Immature natural killer cell (primary cell): ENCODE measurements at regions not wholly inside any gene's neighbourhood (a gene's known extent, or its start where the extent isn't known, plus 50 kb on each side); places are given as distances from the start of the nearest gene placed in this dataset.

Experiments
- DNase-seq, 3 donors: peaks; one replicate each; pipeline ENCODE4 v3.0.0; 2022; ENCODE audit warnings: mixed read lengths in 1 of 3
- H3K27ac Mint-ChIP-seq, 6 donors: one replicate each; pipeline ENCODE4 v1.8.0; 2020; ENCODE audit warnings: mixed read lengths in 6 of 6, mild to moderate bottlenecking in 5 of 6, inconsistent platforms in 4 of 6, moderate library complexity in 3 of 6
- H3K27me3 Mint-ChIP-seq, 3 donors: one replicate each; pipeline ENCODE4 v1.8.0; 2020 to 2021; ENCODE audit warnings: low read depth in 3 of 3, mild to moderate bottlenecking in 3 of 3, mixed read lengths in 3 of 3, moderate library complexity in 3 of 3, inconsistent platforms in 1 of 3
- H3K36me3 Mint-ChIP-seq, 3 donors: one replicate each; pipeline ENCODE4 v1.8.0; 2020; ENCODE audit warnings: mixed read lengths in 3 of 3, inconsistent platforms in 2 of 3, mild to moderate bottlenecking in 2 of 3
- H3K4me1 Mint-ChIP-seq, 2 donors: one replicate each; pipeline ENCODE4 v1.8.0; 2020; ENCODE audit warnings: inconsistent platforms in 2 of 2, mild to moderate bottlenecking in 2 of 2, mixed read lengths in 2 of 2, moderate library complexity in 1 of 2
- H3K4me3 Mint-ChIP-seq, 5 donors: one replicate each; pipeline ENCODE4 v1.8.0; 2020; ENCODE audit warnings: mild to moderate bottlenecking in 5 of 5, mixed read lengths in 5 of 5, inconsistent platforms in 3 of 5, moderate library complexity in 3 of 5
- H3K9me3 Mint-ChIP-seq, 6 donors: one replicate each; pipeline ENCODE4 v1.8.0; 2020; ENCODE audit warnings: mild to moderate bottlenecking in 6 of 6, mixed read lengths in 6 of 6, inconsistent platforms in 4 of 6, moderate library complexity in 3 of 6

GRCh38 chr9:81741103-81741502, 51.8 kb upstream of the TLE1 start:
- H3K27me3 Mint-ChIP-seq: peaks cover 0 to 2% (median 1%) of the 10 kb centered on the region in 3 donors
- no peak for DNase-seq
- no peaks in the 10 kb centered on the region for H3K4me1 Mint-ChIP-seq
- H3K4me3 Mint-ChIP-seq: no peak overlapping the region
- no peak overlapping the region for H3K27ac Mint-ChIP-seq
- peaks cover 0 to 18% (median 7%) of the 10 kb centered on the region in 3 donors for H3K36me3 Mint-ChIP-seq
- H3K9me3 Mint-ChIP-seq: peaks cover 0 to 8% (median 2%) of the 10 kb centered on the region in 6 donors

- no peaks in the 10 kb centered on the region for H3K4me1 Mint-ChIP-seq
- H3K36me3 Mint-ChIP-seq: peaks cover 0 to 4% (median 0%) of the 10 kb centered on the region in 3 donors
- H3K27ac Mint-ChIP-seq: no peak overlapping the region
- H3K4me3 Mint-ChIP-seq: no peak overlapping the region
- H3K9me3 Mint-ChIP-seq: no peaks in the 10 kb centered on the region
- no peak for DNase-seq
- no peaks in the 10 kb centered on the region for H3K27me3 Mint-ChIP-seq
Measured at GRCh38 chr9:81748091-81748490, 58.7 kb upstream of the TLE1 start.

GRCh38 chr9:81753436-81753835, 64.1 kb upstream of the TLE1 start:
- Mint-ChIP-seq H3K27me3 (peaks cover 0 to 3% (median 0%) of the 10 kb centered on the region in 3 donors), H3K4me1 (no peaks in the 10 kb centered on the region), H3K9me3 (no peaks in the 10 kb centered on the region), H3K27ac (no peak overlapping the region), H3K4me3 (no peak overlapping the region), H3K36me3 (no peaks in the 10 kb centered on the region)
- DNase-seq: no peak

GRCh38 chr9:81754245-81754644, 64.9 kb upstream of the TLE1 start:
- no peaks in the 10 kb centered on the region for H3K4me1 Mint-ChIP-seq
- no peak overlapping the region for H3K4me3 Mint-ChIP-seq
- H3K27me3 Mint-ChIP-seq: peaks cover 0 to 3% (median 0%) of the 10 kb centered on the region in 3 donors
- no peaks in the 10 kb centered on the region for H3K36me3 Mint-ChIP-seq
- no peak overlapping the region for H3K27ac Mint-ChIP-seq
- H3K9me3 Mint-ChIP-seq: no peaks in the 10 kb centered on the region
- DNase-seq: no peak

- no peak for DNase-seq
- no peaks in the 10 kb centered on the region for H3K4me1 Mint-ChIP-seq
- no peaks in the 10 kb centered on the region for H3K9me3 Mint-ChIP-seq
- H3K4me3 Mint-ChIP-seq: no peak overlapping the region
- peaks cover 0 to 3% (median under 1%) of the 10 kb centered on the region in 3 donors for H3K27me3 Mint-ChIP-seq
- no peak overlapping the region for H3K27ac Mint-ChIP-seq
- no peaks in the 10 kb centered on the region for H3K36me3 Mint-ChIP-seq
Measured at GRCh38 chr9:81755721-81756120, 66.4 kb upstream of the TLE1 start.

GRCh38 chr9:81756561-81756960, 67.2 kb upstream of the TLE1 start:
- no peaks in the 10 kb centered on the region for H3K4me1 Mint-ChIP-seq

GRCh38 chr9:81758123-81758797, 68.9 kb upstream of the TLE1 start:
- peaks cover 0 to 4% (median 0%) of the 10 kb centered on the region in 6 donors for H3K9me3 Mint-ChIP-seq

More at GRCh38 chr9:81756561-81756960, 67.2 kb upstream of the TLE1 start:
- peaks cover 0 to 4% (median 0%) of the 10 kb centered on the region in 6 donors for H3K9me3 Mint-ChIP-seq
- DNase-seq: no peak
- no peak overlapping the region for H3K27ac Mint-ChIP-seq
- peaks cover 0 to 5% (median 1%) of the 10 kb centered on the region in 3 donors for H3K27me3 Mint-ChIP-seq
- no peak overlapping the region for H3K4me3 Mint-ChIP-seq
- H3K36me3 Mint-ChIP-seq: peaks cover 0 to 3% (median 0%) of the 10 kb centered on the region in 3 donors

GRCh38 chr9:81759680-81760215, 70.4 kb upstream of the TLE1 start:
- peaks cover 0 to 2% (median 1%) of the 10 kb centered on the region in 3 donors for H3K27me3 Mint-ChIP-seq
- H3K4me3 Mint-ChIP-seq: no peak overlapping the region
- no peaks in the 10 kb centered on the region for H3K4me1 Mint-ChIP-seq
- DNase-seq: no peak
- peaks cover 0 to 3% (median 0%) of the 10 kb centered on the region in 3 donors for H3K36me3 Mint-ChIP-seq
- H3K9me3 Mint-ChIP-seq: peaks cover 0 to 4% (median 0%) of the 10 kb centered on the region in 6 donors
- no peak overlapping the region for H3K27ac Mint-ChIP-seq

More at GRCh38 chr9:81758123-81758797, 68.9 kb upstream of the TLE1 start:
- DNase-seq: no peak
- Mint-ChIP-seq H3K27ac (no peak overlapping the region), H3K36me3 (peaks cover 0 to 3% (median 0%) of the 10 kb centered on the region in 3 donors), H3K27me3 (peaks cover 0 to 4% (median 1%) of the 10 kb centered on the region in 3 donors), H3K4me1 (no peaks in the 10 kb centered on the region), H3K4me3 (no peak overlapping the region)

- Mint-ChIP-seq H3K4me3 (no peak overlapping the region), H3K9me3 (peaks cover 0 to 2% (median 0%) of the 10 kb centered on the region in 6 donors), H3K4me1 (no peaks in the 10 kb centered on the region), H3K27ac (no peak overlapping the region), H3K27me3 (peaks cover 1 to 5% (median 2%) of the 10 kb centered on the region in 3 donors), H3K36me3 (peaks cover 0 to 3% (median 3%) of the 10 kb centered on the region in 3 donors)
- DNase-seq: no peak
Measured at GRCh38 chr9:81767921-81768320, 78.6 kb upstream of the TLE1 start.

- no peaks in the 10 kb centered on the region for H3K4me1 Mint-ChIP-seq
- peaks cover 3 to 4% (median 3%) of the 10 kb centered on the region in 3 donors for H3K36me3 Mint-ChIP-seq
- H3K4me3 Mint-ChIP-seq: no peak overlapping the region
- no peak overlapping the region for H3K27ac Mint-ChIP-seq
- no peak for DNase-seq
- peaks cover 3 to 5% (median 4%) of the 10 kb centered on the region in 3 donors for H3K27me3 Mint-ChIP-seq
- peaks cover 0 to 2% (median 0%) of the 10 kb centered on the region in 6 donors for H3K9me3 Mint-ChIP-seq
Measured at GRCh38 chr9:81771571-81771970, 82.2 kb upstream of the TLE1 start.

- Mint-ChIP-seq H3K4me3 (no peak overlapping the region), H3K27me3 (peaks cover 3 to 5% (median 3%) of the 10 kb centered on the region in 3 donors), H3K9me3 (peaks cover 0 to 2% (median 0%) of the 10 kb centered on the region in 6 donors), H3K27ac (no peak overlapping the region), H3K4me1 (no peaks in the 10 kb centered on the region), H3K36me3 (peaks cover 0 to 4% (median 3%) of the 10 kb centered on the region in 3 donors)
- no peak for DNase-seq
Measured at GRCh38 chr9:81772144-81772543, 82.8 kb upstream of the TLE1 start.

GRCh38 chr9:81776390-81776789, 87.0 kb upstream of the TLE1 start:
- peaks cover 0 to 4% (median 0%) of the 10 kb centered on the region in 6 donors for H3K9me3 Mint-ChIP-seq
- no peak for DNase-seq
- peaks cover 3 to 6% (median 5%) of the 10 kb centered on the region in 3 donors for H3K27me3 Mint-ChIP-seq
- H3K4me1 Mint-ChIP-seq: no peaks in the 10 kb centered on the region
- peaks cover 0 to 8% (median 0%) of the 10 kb centered on the region in 3 donors for H3K36me3 Mint-ChIP-seq
- H3K4me3 Mint-ChIP-seq: no peak overlapping the region
- H3K27ac Mint-ChIP-seq: no peak overlapping the region

GRCh38 chr9:81776834-81777233, 87.5 kb upstream of the TLE1 start:
- Mint-ChIP-seq H3K36me3 (peaks cover 0 to 8% (median 2%) of the 10 kb centered on the region in 3 donors), H3K9me3 (peaks cover 0 to 4% (median 0%) of the 10 kb centered on the region in 6 donors), H3K27ac (no peak overlapping the region), H3K4me3 (no peak overlapping the region), H3K27me3 (peaks cover 2 to 6% (median 3%) of the 10 kb centered on the region in 3 donors), H3K4me1 (no peaks in the 10 kb centered on the region)
- no peak for DNase-seq

- H3K4me1 Mint-ChIP-seq: no peaks in the 10 kb centered on the region
- peaks cover 0 to 8% (median 4%) of the 10 kb centered on the region in 3 donors for H3K36me3 Mint-ChIP-seq
- no peak for DNase-seq
- H3K27ac Mint-ChIP-seq: no peak overlapping the region
- peaks cover 2 to 6% (median 3%) of the 10 kb centered on the region in 3 donors for H3K27me3 Mint-ChIP-seq
- H3K4me3 Mint-ChIP-seq: no peak overlapping the region
- peaks cover 0 to 4% (median 0%) of the 10 kb centered on the region in 6 donors for H3K9me3 Mint-ChIP-seq
Measured at GRCh38 chr9:81777482-81777881, 88.1 kb upstream of the TLE1 start.
